HepG2 (cell line): ENCODE measurements at regions not wholly inside any gene's neighbourhood (a gene's known extent, or its start where the extent isn't known, plus 50 kb on each side); places are given as distances from the start of the nearest gene placed in this dataset.
"Not testable (repeated sequence)": the region's sequence is repeated elsewhere in the genome, so short reads cannot be mapped to it uniquely, and the experiment has no call there.

Experiments used
- BRD4 ChIP-seq: sonication (generic); formaldehyde crosslinking; IDR thresholded peaks from 2 replicates; pipeline ENCODE4 v1.4.0; 2020; ENCODE audit warnings: missing genetic modification reagents
- GABPB1 ChIP-seq: IDR thresholded peaks from 2 replicates; pipeline ENCODE4 v1.6.1; 2016; ENCODE audit warnings: mild to moderate bottlenecking, missing genetic modification reagents, moderate library complexity, missing compliant biosample characterization
- HNRNPK ChIP-seq: fragments of 200-400 bp; formaldehyde crosslinking; IDR thresholded peaks from 2 replicates; pipeline ENCODE4 v1.6.1; 2018; ENCODE audit warnings: low read length, low read depth, moderate library complexity, mild to moderate bottlenecking; ENCODE audit not compliant: poor library complexity, severe bottlenecking
- MNT ChIP-seq: fragments of 450-650 bp; IDR thresholded peaks from 2 replicates; pipeline ENCODE4 v1.6.1; 2016
- NFYC ChIP-seq: IDR thresholded peaks from 2 replicates; pipeline ENCODE4 v1.6.1; 2016; ENCODE audit warnings: missing genetic modification reagents, missing compliant biosample characterization
- NONO ChIP-seq, 2 experiments: fragments of 450-650 bp in 1 of 2; sonication (generic) in 1 of 2; formaldehyde crosslinking in 1 of 2; IDR thresholded peaks in 1 of 2; conservative IDR thresholded peaks in 1 of 2; 2 replicates each; pipeline versions ENCODE4 v1.6.1 to v1.8.0; 2017 to 2022; ENCODE audit warnings: mild to moderate bottlenecking in 1 of 2, missing genetic modification reagents in 1 of 2, moderate library complexity in 1 of 2
- PHF8 ChIP-seq: sonication (generic); formaldehyde crosslinking; IDR thresholded peaks from 2 replicates; pipeline ENCODE4 v1.5.0; 2020; ENCODE audit warnings: missing genetic modification reagents
- POLR2AphosphoS5 ChIP-seq: IDR thresholded peaks from 2 replicates; pipeline ENCODE4 v1.6.1; 2012; ENCODE audit warnings: low read depth, low read length
- POLR2G ChIP-seq: fragments of 200-400 bp; formaldehyde crosslinking; IDR thresholded peaks from 2 replicates; pipeline ENCODE4 v1.6.1; 2018; ENCODE audit warnings: mild to moderate bottlenecking, low read depth, low read length, moderate library complexity
- RFX3 ChIP-seq: IDR thresholded peaks from 2 replicates; pipeline ENCODE4 v1.6.1; 2016; ENCODE audit warnings: missing biosample characterization, missing genetic modification reagents
- SALL1 ChIP-seq: sonication (generic); formaldehyde crosslinking; IDR thresholded peaks from 2 replicates; pipeline ENCODE4 v1.8.0; 2022; ENCODE audit warnings: mild to moderate bottlenecking, missing genetic modification reagents
- SIN3A ChIP-seq: IDR thresholded peaks from 2 replicates; pipeline ENCODE4 v1.6.1; 2011; ENCODE audit warnings: low read depth, mild to moderate bottlenecking, control low read depth, low read length, borderline replicate concordance
- SOX6 ChIP-seq, 2 experiments: fragments of 450-650 bp in 1 of 2; sonication (generic) in 1 of 2; formaldehyde crosslinking in 1 of 2; IDR thresholded peaks; 2 replicates each; pipeline versions ENCODE4 v1.4.0 to v1.6.1; 2017 to 2020; ENCODE audit warnings: antibody characterized with exemption in 1 of 2, mild to moderate bottlenecking in 1 of 2, missing genetic modification reagents in 1 of 2
- SP4 ChIP-seq: sonication (generic); formaldehyde crosslinking; IDR thresholded peaks from 2 replicates; pipeline ENCODE4 v1.8.1; 2023; ENCODE audit warnings: mild to moderate bottlenecking, missing genetic modification reagents
- TBX2 ChIP-seq: sonication (generic); formaldehyde crosslinking; IDR thresholded peaks from 2 replicates; pipeline ENCODE4 v1.5.0; 2020; ENCODE audit warnings: missing genetic modification reagents, mild to moderate bottlenecking, borderline replicate concordance
- ZFY ChIP-seq: sonication (generic); formaldehyde crosslinking; IDR thresholded peaks from 2 replicates; pipeline ENCODE4 v1.4.0; 2020; ENCODE audit warnings: missing genetic modification reagents
- ZMYM2 ChIP-seq: sonication (generic); formaldehyde crosslinking; IDR thresholded peaks from 2 replicates; pipeline ENCODE4 v1.8.0; 2022; ENCODE audit warnings: mild to moderate bottlenecking, missing genetic modification reagents
- ZNF563 ChIP-seq: sonication (generic); formaldehyde crosslinking; IDR thresholded peaks from 2 replicates; pipeline ENCODE4 v1.8.0; 2022; ENCODE audit warnings: mild to moderate bottlenecking, moderate library complexity, missing genetic modification reagents
- ZNF883 ChIP-seq: sonication (generic); formaldehyde crosslinking; IDR thresholded peaks from 2 replicates; pipeline ENCODE4 v1.5.1; 2020; ENCODE audit warnings: mild to moderate bottlenecking, missing genetic modification reagents; ENCODE audit errors: not compliant biosample characterization
- TF ChIP-seq, protein P1 (sequence below): sonication (generic); formaldehyde crosslinking; IDR thresholded peaks from 2 replicates; pipeline ENCODE4 v1.5.1; 2020; ENCODE audit warnings: missing genetic modification reagents, mild to moderate bottlenecking, borderline replicate concordance

GRCh38 chr3:75434913-75435793 lies 229.0 kb upstream of the FRG2C start (continued):
- TF ChIP-seq ZMYM2 (CRISPR knock-in tag) (peak; percentile 6; the same call in 1 of the 2 replicates), POLR2AphosphoS5 (peak; percentile 58), ZFY (CRISPR knock-in tag) (peak; percentile 76; the same call in 1 of the 2 replicates), POLR2G (0 out of 2 replicates have a peak, but pooled peaks have one; percentile 48), NFYC (peak; percentile 28; the same call in 1 of the 2 replicates), ZNF883 (CRISPR knock-in tag) (peak; percentile 40), MNT (peak; percentile 41; the same call in 1 of the 2 replicates), SIN3A (peak; percentile 35; the same call in 1 of the 2 replicates), RFX3 (CRISPR knock-in tag) (peak; percentile 66), NONO (CRISPR knock-in tag; conservative IDR thresholded peaks at IDR 0.05) (peak; percentile 21; the same call in 1 of the 2 replicates), TBX2 (CRISPR knock-in tag) (peak; percentile 27; the same call in 1 of the 2 replicates), ZNF563 (CRISPR knock-in tag) (peak; percentile 71), SALL1 (peak; percentile 4; the same call in 1 of the 2 replicates), GABPB1 (peak; percentile 77), HNRNPK (peak; percentile 61), SOX6 (CRISPR knock-in tag; IDR thresholded peaks at IDR 0.05) (peak; percentile 14; the same call in 1 of the 2 replicates), SP4 (CRISPR knock-in tag) (peak; percentile 71; the same call in 1 of the 2 replicates), PHF8 (CRISPR knock-in tag) (peak; percentile 78), BRD4 (CRISPR knock-in tag) (0 out of 2 replicates have a peak, but pooled peaks have one; percentile 13)
- TF ChIP-seq, protein P1, sequence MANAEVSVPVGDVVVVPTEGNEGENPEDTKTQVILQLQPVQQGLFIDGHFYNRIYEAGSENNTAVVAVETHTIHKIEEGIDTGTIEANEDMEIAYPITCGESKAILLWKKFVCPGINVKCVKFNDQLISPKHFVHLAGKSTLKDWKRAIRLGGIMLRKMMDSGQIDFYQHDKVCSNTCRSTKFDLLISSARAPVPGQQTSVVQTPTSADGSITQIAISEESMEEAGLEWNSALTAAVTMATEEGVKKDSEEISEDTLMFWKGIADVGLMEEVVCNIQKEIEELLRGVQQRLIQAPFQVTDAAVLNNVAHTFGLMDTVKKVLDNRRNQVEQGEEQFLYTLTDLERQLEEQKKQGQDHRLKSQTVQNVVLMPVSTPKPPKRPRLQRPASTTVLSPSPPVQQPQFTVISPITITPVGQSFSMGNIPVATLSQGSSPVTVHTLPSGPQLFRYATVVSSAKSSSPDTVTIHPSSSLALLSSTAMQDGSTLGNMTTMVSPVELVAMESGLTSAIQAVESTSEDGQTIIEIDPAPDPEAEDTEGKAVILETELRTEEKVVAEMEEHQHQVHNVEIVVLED (CRISPR knock-in tag): peak; percentile 63
- TF ChIP-seq NONO, SOX6 (IDR thresholded peaks at IDR 0.05): not testable (repeated sequence)
